K562 (cell line): ENCODE measurements at regions not wholly inside any gene's neighbourhood (a gene's known extent, or its start where the extent isn't known, plus 50 kb on each side); places are given as distances from the start of the nearest gene placed in this dataset.

Experiments
- ATAC-seq: fragments of 200-7000 bp; cut with Tn5 transposase; 3 replicates; pipeline ENCODE4 v1.9.1; 2020; ENCODE audit warnings: moderate library complexity
- BruUV-seq: library from RNA; stranded (reverse); fragments of 400-500 nt; replicated peaks from 2 replicates; lab custom pipeline; 2021; lab: Mats Ljungman, UMichigan
- CTCF ChIA-PET: fragments of 300-600 bp; formaldehyde crosslinking; extraction: SDS; loops from one replicate; lab custom pipeline; 2021; ENCODE audit warnings: low intra/inter-chr PET ratio; lab: Yijun Ruan, JAX
- POLR2A ChIA-PET: fragments of 300-600, 350-650 bp; sonication (Branson Sonifier 250); formaldehyde crosslinking; extraction: SDS; loops from one replicate; lab custom pipeline; 2021; ENCODE audit warnings: antibody characterized with exemption, inconsistent platforms; lab: Yijun Ruan, JAX
- DNase-seq, 4 experiments: peaks; one replicate each; pipeline versions ENCODE4 v3.0.0 to v3.0.0-alpha.2; 2011 to 2018; ENCODE audit warnings: low spot score in 3 of 4, mixed read lengths in 3 of 4; ENCODE audit errors: extremely low read depth in 1 of 4
- FAIRE-seq: peaks from 2 replicates; lab custom pipeline; 2011; peaks lifted over from hg19 to GRCh38; lab: Jason Lieb, UNC
- H2AFZ ChIP-seq: 2 replicates; pipeline ENCODE4 v1.6.0; 2011; ENCODE audit warnings: low read depth, low read length, control low read depth, inconsistent platforms
- H3K27ac ChIP-seq: fragments of 200-600 bp; 3 replicates; pipeline ENCODE4 v1.8.0; 2011; ENCODE audit warnings: low read depth, mild to moderate bottlenecking, control low read depth, inconsistent platforms, low read length, moderate library complexity, mixed read lengths; ENCODE audit errors: extremely low read depth
- H3K27me3 ChIP-seq, 2 experiments: fragments of 300-600 bp in 1 of 2; 2 replicates in 1 of 2; 3 replicates in 1 of 2; pipeline versions ENCODE4 v1.6.0 to v1.8.0; 2011; ENCODE audit warnings: inconsistent platforms in 2 of 2, low read length in 2 of 2, mild to moderate bottlenecking in 1 of 2, mixed read lengths in 1 of 2, moderate library complexity in 1 of 2; ENCODE audit not compliant: control insufficient read depth in 2 of 2, insufficient read depth in 2 of 2
- H3K36me3 ChIP-seq: fragments of 300-600 bp; 3 replicates; pipeline ENCODE4 v1.8.0; 2011; ENCODE audit warnings: mild to moderate bottlenecking, low read length, inconsistent platforms; ENCODE audit not compliant: control insufficient read depth, insufficient read depth
- H3K4me1 ChIP-seq, 2 experiments: fragments of 200-600 bp in 1 of 2; replicated peaks in 1 of 2; 2 replicates in 1 of 2; 3 replicates in 1 of 2; pipeline versions ENCODE4 v1.5.1 to v1.8.0; 2011; ENCODE audit warnings: inconsistent platforms in 2 of 2, low read length in 2 of 2, mild to moderate bottlenecking in 1 of 2, mixed read lengths in 1 of 2, moderate library complexity in 1 of 2; ENCODE audit not compliant: control insufficient read depth in 2 of 2, insufficient read depth in 2 of 2
- H3K4me2 ChIP-seq: 2 replicates; pipeline ENCODE4 v1.6.1; 2011; ENCODE audit warnings: low read length, control low read depth, inconsistent platforms, mixed read lengths; ENCODE audit not compliant: insufficient read depth
- H3K4me3 ChIP-seq: fragments of 200-600 bp; sonication (generic), shearing (Covaris generic); 2 replicates; pipeline ENCODE4 v1.5.1; 2016; ENCODE audit warnings: control low read depth, inconsistent platforms
- H3K79me2 ChIP-seq: fragments of 200-600 bp; 3 replicates; pipeline ENCODE4 v1.8.0; 2011; ENCODE audit warnings: low read length, inconsistent platforms; ENCODE audit not compliant: control insufficient read depth, insufficient read depth
- H3K9ac ChIP-seq, 2 experiments: 2 replicates each; pipeline versions ENCODE4 v1.6.0 to v1.6.1; 2011; ENCODE audit warnings: low read depth in 2 of 2, low read length in 2 of 2, control low read depth in 1 of 2, inconsistent platforms in 1 of 2, mild to moderate bottlenecking in 1 of 2, mixed read lengths in 1 of 2; ENCODE audit not compliant: insufficient read depth in 1 of 2
- H3K9me1 ChIP-seq: one replicate; pipeline ENCODE4 v1.6.0; 2011; ENCODE audit warnings: inconsistent platforms, mild to moderate bottlenecking, low read length, moderate library complexity; ENCODE audit not compliant: control insufficient read depth, insufficient read depth
- H3K9me3 ChIP-seq: replicated peaks from 2 replicates; pipeline ENCODE4 v1.5.1; 2011; ENCODE audit warnings: low read depth, low read length, inconsistent platforms; ENCODE audit not compliant: control insufficient read depth, insufficient read depth
- H4K20me1 ChIP-seq: replicated peaks from 2 replicates; pipeline ENCODE4 v1.6.1; 2011; ENCODE audit warnings: low read length, inconsistent platforms, mixed read lengths; ENCODE audit not compliant: control insufficient read depth, insufficient read depth
- CHD4 ChIP-seq: fragments of 200-600 bp; sonication (generic); IDR thresholded peaks from 3 replicates; pipeline ENCODE4 v1.6.1; 2012; ENCODE audit warnings: low read depth, mild to moderate bottlenecking, mixed read lengths, low read length, inconsistent platforms; ENCODE audit not compliant: insufficient read depth, insufficient replicate concordance, poor library complexity, severe bottlenecking
- DEAF1 ChIP-seq: fragments of 450-650 bp; formaldehyde crosslinking; IDR thresholded peaks from 2 replicates; pipeline ENCODE4 v1.4.0; 2020; ENCODE audit warnings: mild to moderate bottlenecking, moderate library complexity
- FIP1L1 ChIP-seq: fragments of 200-400 bp; formaldehyde crosslinking; IDR thresholded peaks from 2 replicates; pipeline ENCODE4 v1.6.1; 2018; ENCODE audit warnings: mild to moderate bottlenecking, low read depth, low read length; ENCODE audit not compliant: poor library complexity, severe bottlenecking
- GTF2B ChIP-seq: IDR thresholded peaks from 2 replicates; pipeline ENCODE4 v1.6.1; 2011; ENCODE audit not compliant: insufficient read length; ENCODE audit errors: extremely low read depth
- MAZ ChIP-seq, 2 experiments: fragments of 450-650 bp in 1 of 2; sonication (generic) in 1 of 2; formaldehyde crosslinking; IDR thresholded peaks in 1 of 2; conservative IDR thresholded peaks in 1 of 2; 2 replicates each; pipeline versions ENCODE4 v1.4.0 to v1.5.0; 2020; ENCODE audit warnings: mild to moderate bottlenecking in 1 of 2, missing genetic modification reagents in 1 of 2
- MBD2 ChIP-seq: sonication (generic); IDR thresholded peaks from 2 replicates; pipeline ENCODE4 v1.6.1; 2016; ENCODE audit warnings: low read depth, borderline replicate concordance
- NR2F6 ChIP-seq: fragments of 450-650 bp; formaldehyde crosslinking; IDR thresholded peaks from 2 replicates; pipeline ENCODE4 v1.4.0; 2020; ENCODE audit warnings: mild to moderate bottlenecking
- RFX7 ChIP-seq: fragments of 250-450 bp; sonication (Bioruptor Pico); IDR thresholded peaks from 2 replicates; pipeline ENCODE4 v1.5.1; 2021; ENCODE audit warnings: mild to moderate bottlenecking
- ZFPM2 ChIP-seq: fragments of 250-450 bp; sonication (Bioruptor Pico); IDR thresholded peaks from 2 replicates; pipeline ENCODE4 v1.5.1; 2022; ENCODE audit warnings: mild to moderate bottlenecking
- ZNF586 ChIP-seq: fragments of 450-650 bp; formaldehyde crosslinking; conservative IDR thresholded peaks from 2 replicates; pipeline ENCODE4 v1.4.0; 2020; ENCODE audit warnings: mild to moderate bottlenecking, moderate library complexity
- WGBS: fragments of 100-300 bp; shearing (Covaris generic); methylation state at CpG from one replicate; pipeline ENCODE4 v1.1.6; 2016; ENCODE audit warnings: low coverage, mixed read lengths; ENCODE audit not compliant: insufficient coverage; ENCODE audit errors: missing lambda C conversion rate; 5-methylcytosine and 5-hydroxymethylcytosine counted together
- in situ Hi-C: fragments of 300-500 bp; cut with MboI; formaldehyde crosslinking; loops from 4 replicates; pipeline ENCODE4 v1.15.0; 2018; ENCODE audit warnings: inconsistent platforms, mixed read lengths
- intact Hi-C: fragments of 100-400 bp; cut with micrococcal nuclease; formaldehyde crosslinking; loops from 2 replicates; pipeline ENCODE4 v1.14.2; 2022

GRCh38 chr10:81403451-81403850, 471.5 kb upstream of the NRG3 start:
- Histone ChIP-seq H3K9me3 (no peaks in the 10 kb centered on the region), H3K4me3 (no peak overlapping the region), H3K27ac (no peak overlapping the region), H3K27me3 (no peaks in the 10 kb centered on the region), H3K4me1 (no peaks in the 10 kb centered on the region), H3K9ac (no peak overlapping the region), H3K9me1 (no peaks in the 10 kb centered on the region), H4K20me1 (no peaks in the 10 kb centered on the region), H3K36me3 (no peaks in the 10 kb centered on the region), H3K79me2 (no peaks in the 10 kb centered on the region), H3K4me2 (no peak overlapping the region), H2AFZ (no peak overlapping the region)
- 3% methylated on average over 3 of the region's 3 CpGs for WGBS
- intact Hi-C loops, result no loop called here
- DNase-seq (no peak), FAIRE-seq (no peak), ATAC-seq (no peak)
- POLR2A ChIA-PET, result no interaction called here
- in situ Hi-C loops, result no loop called here
- CTCF ChIA-PET, result no interaction called here
- no TSS peak for BruUV-seq
- no peak for TF ChIP-seq FIP1L1
- no peak for TF ChIP-seq NR2F6 (CRISPR knock-in tag)
- no peak for TF ChIP-seq MAZ (CRISPR knock-in tag; conservative IDR thresholded peaks at IDR 0.05 in 1 of 2, IDR thresholded peaks at IDR 0.05 in 1 of 2)
- TF ChIP-seq GTF2B, result no peak

GRCh38 chr10:81405399-81405798, 469.6 kb upstream of the NRG3 start:
- in situ Hi-C loops, result no loop called here

More at GRCh38 chr10:81405399-81405798, 469.6 kb upstream of the NRG3 start:
- POLR2A ChIA-PET, result no interaction called here
- no peaks in the 10 kb centered on the region for H3K79me2 ChIP-seq
- no peak for TF ChIP-seq CHD4
- no peak for TF ChIP-seq DEAF1
- no peak for TF ChIP-seq ZFPM2 (CRISPR knock-in tag)
- no peak for TF ChIP-seq MBD2
- no peak for TF ChIP-seq RFX7 (CRISPR knock-in tag)
- TF ChIP-seq ZNF586 (CRISPR knock-in tag), result no peak
- no peak overlapping the region for H3K27ac ChIP-seq
- ATAC-seq (no peak), DNase-seq (no peak), FAIRE-seq (no peak)
- BruUV-seq, result no TSS peak
- no peak overlapping the region for H3K9ac ChIP-seq
- no peaks in the 10 kb centered on the region for H3K9me3 ChIP-seq
- no peak overlapping the region for H2AFZ ChIP-seq
- intact Hi-C loops, result no loop called here
- H3K36me3 ChIP-seq, result no peaks in the 10 kb centered on the region
- H3K4me2 ChIP-seq, result no peak overlapping the region
- no peak overlapping the region for H3K4me3 ChIP-seq
- WGBS, result 0% methylated on average over 2 of the region's 2 CpGs
- H4K20me1 ChIP-seq, result no peaks in the 10 kb centered on the region
- H3K9me1 ChIP-seq, result no peaks in the 10 kb centered on the region
- CTCF ChIA-PET, result no interaction called here
- H3K27me3 ChIP-seq, result no peaks in the 10 kb centered on the region
- no peaks in the 10 kb centered on the region for H3K4me1 ChIP-seq
